ENCODE measurements at regions not wholly inside any gene's neighbourhood (a gene's known extent, or its start where the extent isn't known, plus 50 kb on each side); places are given as distances from the start of the nearest gene placed in this dataset.

DNA sequence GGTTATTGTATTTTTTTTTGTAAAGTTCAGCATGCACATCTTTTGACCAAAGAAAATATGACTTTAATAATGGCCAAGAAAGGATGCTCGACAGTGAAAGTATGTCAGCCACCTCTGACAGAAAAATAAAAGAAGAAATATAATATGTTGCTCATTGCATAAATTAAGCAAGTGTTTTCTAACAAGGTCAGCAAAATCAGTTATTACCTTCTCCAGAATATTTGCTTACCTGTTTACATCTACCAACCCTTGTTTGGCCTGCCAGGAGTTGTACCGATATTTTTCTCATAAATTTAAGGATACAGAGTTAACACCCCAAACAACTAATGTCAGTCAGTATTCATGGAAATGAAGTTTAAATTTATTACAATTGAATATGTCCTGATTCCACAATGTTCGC, 685.4 kb downstream of the PLA2G4A start:
- Mint-ChIP-seq H3K9me3 (ENCODE audit: low read depth) (peaks cover 3% of the 10 kb centered on the region), H3K4me3 (ENCODE audit: low read depth) (no peak overlapping the region), H3K27me3 (no peaks in the 10 kb centered on the region), H3K4me1 (ENCODE audit: low read depth) (peaks cover 28% of the 10 kb centered on the region), H3K27ac (no peak overlapping the region), H3K36me3 (ENCODE audit: insufficient read depth) (no peaks in the 10 kb centered on the region)
- no peak for DNase-seq (ENCODE audit: low spot score, unreplicated experiment)
- TF ChIP-seq, protein P1, sequence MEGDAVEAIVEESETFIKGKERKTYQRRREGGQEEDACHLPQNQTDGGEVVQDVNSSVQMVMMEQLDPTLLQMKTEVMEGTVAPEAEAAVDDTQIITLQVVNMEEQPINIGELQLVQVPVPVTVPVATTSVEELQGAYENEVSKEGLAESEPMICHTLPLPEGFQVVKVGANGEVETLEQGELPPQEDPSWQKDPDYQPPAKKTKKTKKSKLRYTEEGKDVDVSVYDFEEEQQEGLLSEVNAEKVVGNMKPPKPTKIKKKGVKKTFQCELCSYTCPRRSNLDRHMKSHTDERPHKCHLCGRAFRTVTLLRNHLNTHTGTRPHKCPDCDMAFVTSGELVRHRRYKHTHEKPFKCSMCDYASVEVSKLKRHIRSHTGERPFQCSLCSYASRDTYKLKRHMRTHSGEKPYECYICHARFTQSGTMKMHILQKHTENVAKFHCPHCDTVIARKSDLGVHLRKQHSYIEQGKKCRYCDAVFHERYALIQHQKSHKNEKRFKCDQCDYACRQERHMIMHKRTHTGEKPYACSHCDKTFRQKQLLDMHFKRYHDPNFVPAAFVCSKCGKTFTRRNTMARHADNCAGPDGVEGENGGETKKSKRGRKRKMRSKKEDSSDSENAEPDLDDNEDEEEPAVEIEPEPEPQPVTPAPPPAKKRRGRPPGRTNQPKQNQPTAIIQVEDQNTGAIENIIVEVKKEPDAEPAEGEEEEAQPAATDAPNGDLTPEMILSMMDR (IDR thresholded peaks at IDR 0.05; ENCODE audit: unreplicated experiment) = no peak

DNA sequence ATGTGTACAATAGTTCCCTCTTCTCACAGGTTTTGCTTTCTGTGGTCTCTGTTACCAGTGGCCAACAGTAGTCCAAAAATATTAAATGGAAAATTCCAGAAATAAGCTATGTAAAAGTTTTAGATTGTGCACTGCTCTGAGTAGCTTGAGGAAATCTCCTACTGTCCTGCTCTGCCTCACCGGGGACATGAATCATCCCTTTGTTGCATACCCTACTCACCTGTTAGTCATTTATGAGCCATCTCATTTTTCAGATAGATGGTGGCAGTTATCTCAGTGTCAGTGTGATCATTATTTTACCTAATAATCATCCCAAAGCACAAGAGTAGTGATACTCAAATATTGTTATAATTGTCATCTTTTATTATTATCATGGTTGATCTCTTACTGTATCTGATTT, 688.1 kb downstream of the PLA2G4A start:
- H3K9me3 Mint-ChIP-seq (ENCODE audit: low read depth) = peaks cover 3% of the 10 kb centered on the region
- peaks cover 24% of the 10 kb centered on the region for H3K4me1 Mint-ChIP-seq (ENCODE audit: low read depth)
- H3K27ac Mint-ChIP-seq = no peak overlapping the region
- TF ChIP-seq, protein P1 (IDR thresholded peaks at IDR 0.05; ENCODE audit: unreplicated experiment) = no peak
- H3K27me3 Mint-ChIP-seq = no peaks in the 10 kb centered on the region
- DNase-seq (ENCODE audit: low spot score, unreplicated experiment) = no peak
- no peaks in the 10 kb centered on the region for H3K36me3 Mint-ChIP-seq (ENCODE audit: insufficient read depth)
- no peak overlapping the region for H3K4me3 Mint-ChIP-seq (ENCODE audit: low read depth)

GRCh38 chr1:187517546-187517945, 688.8 kb downstream of the PLA2G4A start:
- Mint-ChIP-seq H3K27me3 (no peaks in the 10 kb centered on the region), H3K4me3 (ENCODE audit: low read depth) (no peak overlapping the region), H3K27ac (peak overlapping the region; percentile 11), H3K4me1 (ENCODE audit: low read depth) (peaks cover 24% of the 10 kb centered on the region), H3K36me3 (ENCODE audit: insufficient read depth) (no peaks in the 10 kb centered on the region), H3K9me3 (ENCODE audit: low read depth) (peaks cover 3% of the 10 kb centered on the region)
- no peak for DNase-seq (ENCODE audit: low spot score, unreplicated experiment)
- TF ChIP-seq, protein P1 (IDR thresholded peaks at IDR 0.05; ENCODE audit: unreplicated experiment) = no peak

DNA sequence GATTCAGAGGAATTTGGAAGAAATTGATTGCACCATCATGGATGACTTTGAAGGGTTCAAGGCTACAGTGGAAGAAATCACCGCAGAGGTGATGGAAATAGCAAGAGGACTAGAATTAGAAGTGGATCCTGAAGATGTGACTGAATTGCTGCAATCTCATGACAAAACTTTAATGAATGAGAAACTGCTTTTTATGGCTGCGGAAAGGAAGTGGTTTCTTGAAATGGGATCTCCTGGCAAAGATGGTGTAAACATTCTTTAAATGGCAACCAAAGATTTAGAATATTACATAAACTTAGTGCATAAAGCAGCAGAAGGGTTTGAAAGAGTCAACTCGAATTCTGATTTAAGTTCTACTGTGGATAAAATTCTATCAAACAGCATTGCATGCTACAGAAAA, 698.6 kb downstream of the PLA2G4A start:
- Mint-ChIP-seq H3K4me3 (ENCODE audit: low read depth) (no peak overlapping the region), H3K4me1 (ENCODE audit: low read depth) (peaks cover 12% of the 10 kb centered on the region), H3K9me3 (ENCODE audit: low read depth) (peaks cover 5% of the 10 kb centered on the region), H3K36me3 (ENCODE audit: insufficient read depth) (no peaks in the 10 kb centered on the region), H3K27ac (no peak overlapping the region), H3K27me3 (no peaks in the 10 kb centered on the region)
- DNase-seq (ENCODE audit: low spot score, unreplicated experiment) = no peak
- TF ChIP-seq, protein P1 (IDR thresholded peaks at IDR 0.05; ENCODE audit: unreplicated experiment) = no peak

GRCh38 chr1:187537936-187538335, 709.2 kb downstream of the PLA2G4A start:
- no peak for DNase-seq (ENCODE audit: low spot score, unreplicated experiment)
- Mint-ChIP-seq H3K27me3 (no peaks in the 10 kb centered on the region), H3K4me3 (ENCODE audit: low read depth) (no peak overlapping the region), H3K36me3 (ENCODE audit: insufficient read depth) (no peaks in the 10 kb centered on the region), H3K4me1 (ENCODE audit: low read depth) (no peaks in the 10 kb centered on the region), H3K27ac (no peak overlapping the region), H3K9me3 (ENCODE audit: low read depth) (peaks cover 5% of the 10 kb centered on the region)
- TF ChIP-seq, protein P1 (IDR thresholded peaks at IDR 0.05; ENCODE audit: unreplicated experiment) = no peak

Measured in progenitor cell of endocrine pancreas (in vitro differentiated cells).